Caki2 (cell line): ENCODE measurements at regions not wholly inside any gene's neighbourhood (a gene's known extent, or its start where the extent isn't known, plus 50 kb on each side); places are given as distances from the start of the nearest gene placed in this dataset.
A peak's percentile ranks its signal among the peaks of the same experiment; 100 is the strongest.

ENCODE experiments used
- DNase-seq: peaks from one replicate; pipeline ENCODE4 v3.0.0-alpha.2; 2015; ENCODE audit warnings: low read depth
- in situ Hi-C: cut with HindIII; loops from 2 replicates; pipeline ENCODE4 v1.10.0; 2016; ENCODE audit warnings: low sequenced_read_pairs, low pct_unique_long_range_greater_than_20kb, mixed read lengths

DNA sequence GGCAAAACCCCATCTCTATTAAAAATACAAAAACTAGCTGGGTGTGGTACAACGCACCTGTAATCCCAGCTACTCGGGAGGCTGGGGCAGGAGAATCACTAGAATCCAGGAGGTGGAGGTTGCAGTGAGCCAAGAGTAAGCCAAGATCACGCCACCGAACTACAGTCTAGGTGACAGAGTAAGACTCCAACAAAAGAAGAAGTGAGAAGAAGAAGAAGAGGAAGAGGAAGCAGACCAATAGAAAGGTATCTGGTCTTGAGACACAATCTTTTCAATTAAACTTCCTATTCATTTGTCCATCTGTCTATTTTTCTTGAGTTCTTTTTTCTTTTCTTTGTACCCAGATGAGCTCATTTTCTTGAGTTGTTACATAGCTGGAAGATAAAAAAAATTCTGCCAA lies 55.7 kb upstream of the ACADM start:
- in situ Hi-C loops, result no loop called here
- DNase-seq, result no peak

DNA sequence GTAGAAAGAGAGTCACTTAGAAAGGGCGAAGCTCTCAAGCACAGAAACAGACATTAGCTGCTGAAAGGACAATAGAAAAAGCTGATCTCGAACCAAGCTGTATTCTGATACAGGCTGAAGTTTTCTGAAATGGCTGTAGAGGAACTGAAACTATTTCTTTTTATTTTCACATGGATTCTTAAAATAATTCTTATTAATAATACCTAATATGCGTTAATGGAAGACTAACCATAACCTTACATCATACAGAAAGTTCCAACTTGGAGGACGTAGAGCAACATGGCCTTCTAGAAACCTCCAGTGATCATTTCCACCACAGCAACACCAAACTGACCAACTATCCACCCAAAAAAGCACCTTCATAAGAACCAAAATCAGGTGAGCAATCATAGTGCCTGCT lies 52.8 kb upstream of the ACADM start:
- in situ Hi-C loops, result no loop called here

DNA sequence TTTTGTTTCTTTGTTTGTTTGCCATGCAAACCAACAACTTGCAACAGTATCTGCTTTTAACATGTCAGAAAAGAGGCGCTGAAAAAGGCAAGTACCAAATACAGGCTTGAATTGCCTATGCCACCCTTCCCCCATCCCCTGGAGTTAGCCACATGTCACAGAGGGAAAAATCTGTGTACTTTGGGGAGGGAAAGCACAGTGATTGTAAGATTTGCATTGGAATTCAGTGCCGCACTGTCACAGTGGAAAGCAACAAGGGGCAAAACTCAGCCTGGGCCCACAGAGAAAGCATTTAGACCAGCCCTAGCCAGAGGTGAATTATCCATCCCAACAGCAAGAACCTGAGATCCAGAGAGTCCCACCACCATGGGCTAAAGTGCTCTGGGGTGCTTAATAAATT lies 52.4 kb upstream of the ACADM start:
- in situ Hi-C loops, result no loop called here
- no peak for DNase-seq

More for the DNA sequence above, 52.8 kb upstream of the ACADM start:
- DNase-seq, result no peak

DNA sequence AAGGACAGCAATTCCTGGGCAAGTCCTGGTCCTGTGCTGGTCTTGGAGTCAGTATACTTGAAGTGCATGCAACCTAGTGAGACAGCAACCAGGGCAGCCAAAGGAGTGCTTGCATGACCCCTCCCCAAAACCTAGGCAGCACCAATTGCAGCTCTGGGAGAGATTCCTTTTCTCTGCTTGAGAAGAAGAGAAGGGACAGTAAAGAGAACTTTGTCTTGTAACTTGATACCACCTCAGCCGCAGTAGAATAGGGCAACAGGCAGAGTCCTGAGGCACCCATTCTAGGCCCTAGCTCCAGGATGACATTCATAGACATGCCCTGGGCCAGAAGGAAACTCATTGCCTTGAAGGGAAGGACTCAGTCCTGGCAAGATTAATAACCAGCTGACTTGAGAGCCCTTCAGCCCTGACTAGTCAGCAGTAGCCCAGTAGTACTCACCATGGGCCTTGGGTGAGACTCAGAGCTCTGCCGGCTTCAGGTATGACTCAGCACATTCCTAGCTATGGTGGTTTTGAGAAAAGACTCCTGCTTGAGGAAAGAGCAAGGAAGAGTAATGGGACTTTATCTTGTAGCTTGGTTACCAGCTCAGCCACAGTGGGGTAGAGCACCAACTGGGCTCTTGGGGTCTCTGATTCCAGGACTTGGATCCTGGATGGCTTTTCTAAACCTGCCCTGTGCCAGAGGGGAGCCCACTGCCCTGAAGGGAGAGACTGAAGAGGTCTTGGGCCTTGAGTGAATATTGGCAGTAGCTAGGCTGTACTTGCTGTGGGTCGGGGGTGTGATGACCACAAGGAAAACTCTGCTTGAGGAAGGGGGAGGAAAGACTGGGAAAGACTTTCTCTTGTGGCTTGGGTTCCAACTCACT lies 51.7 kb upstream of the ACADM start:
- DNase-seq, result peak; percentile 37
- in situ Hi-C loops, result no loop called here

DNA sequence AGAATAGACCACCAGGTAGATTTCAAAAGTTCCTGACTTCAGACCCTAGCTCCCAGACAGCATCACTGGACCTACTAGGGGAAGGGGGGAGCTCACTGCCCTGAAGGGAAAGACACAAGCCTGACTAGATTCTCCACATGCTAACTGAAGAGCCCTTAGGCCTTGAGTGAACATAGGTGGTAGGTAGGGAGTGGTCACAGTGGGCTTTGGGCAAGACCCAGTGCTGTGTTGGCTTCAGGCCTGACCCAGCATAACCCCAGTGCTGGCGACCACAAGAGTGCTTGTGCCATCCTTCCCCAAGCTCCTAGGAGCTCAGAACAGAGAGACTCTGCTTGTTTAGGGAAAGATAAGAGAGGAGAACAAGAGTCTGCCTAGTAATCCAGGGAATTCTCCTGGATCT lies 51.1 kb upstream of the ACADM start:
- in situ Hi-C loops, result no loop called here
- no peak for DNase-seq

DNA sequence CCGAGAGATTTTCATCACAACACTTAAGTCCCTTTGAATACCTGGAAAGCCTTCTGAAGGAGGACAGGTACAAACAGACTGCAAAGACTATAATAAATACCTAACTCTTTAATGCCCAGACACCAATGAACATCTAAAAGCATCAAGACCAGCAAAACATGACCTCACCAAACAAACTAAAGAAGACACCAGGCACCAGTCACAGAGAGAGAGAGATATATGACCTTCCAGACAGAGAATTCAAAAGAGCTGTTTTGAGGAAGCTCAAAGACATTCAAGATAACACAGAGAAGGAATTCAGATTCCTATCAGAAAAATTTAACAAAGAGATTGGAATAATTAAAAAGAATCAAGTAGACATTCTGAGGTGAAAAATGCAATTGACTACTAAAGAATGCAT lies 50.6 kb upstream of the ACADM start:
- DNase-seq, result no peak
- in situ Hi-C loops, result no loop called here
